ENCODE measurements at regions not wholly inside any gene's neighbourhood (a gene's known extent, or its start where the extent isn't known, plus 50 kb on each side); places are given as distances from the start of the nearest gene placed in this dataset.
"Not testable (repeated sequence)": the region's sequence is repeated elsewhere in the genome, so short reads cannot be mapped to it uniquely, and the experiment has no call there.

DNA sequence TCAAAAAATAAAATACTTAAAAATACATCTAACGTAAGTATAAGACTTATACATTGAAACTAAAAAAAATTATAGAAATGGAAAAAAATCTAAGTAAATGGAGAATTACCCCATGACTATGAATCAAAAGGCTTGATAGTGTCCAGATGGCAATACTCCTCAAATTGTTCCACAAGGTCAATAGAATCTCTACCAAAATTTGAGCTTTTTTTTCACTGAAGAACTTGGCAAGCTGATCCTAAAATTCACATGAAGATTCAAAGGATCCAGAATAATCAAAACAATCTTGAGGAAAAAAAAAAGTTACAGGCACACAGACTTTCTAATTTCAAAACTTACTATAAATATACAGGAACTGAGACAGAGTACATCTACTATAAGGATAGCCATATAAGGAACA lies 448.4 kb upstream of the CDH11 start:
- Histone ChIP-seq H3K4me3 (ENCODE audit: low read length) (no peak overlapping the region), H3K4me1 (ENCODE audit: control insufficient read depth, low read length) (no peaks in the 10 kb centered on the region), H4K20me1 (ENCODE audit: control insufficient read depth, insufficient read depth, low read depth, low read length) (no peaks in the 10 kb centered on the region), H3K9me2 (replicated peaks; ENCODE audit: control insufficient read depth, low read length) (no peaks in the 10 kb centered on the region), H3K9me3 (ENCODE audit: control insufficient read depth, insufficient read depth, low read length) (no peaks in the 10 kb centered on the region), H3K4me2 (ENCODE audit: low read length) (no peak overlapping the region), H3K36me3 (ENCODE audit: control insufficient read depth, low read length) (no peaks in the 10 kb centered on the region), H3K27me3 (ENCODE audit: control insufficient read depth, low read length) (no peaks in the 10 kb centered on the region), H3K27ac (ENCODE audit: low read depth, low read length) (no peak overlapping the region), H3K79me2 (ENCODE audit: control insufficient read depth, low read length) (no peaks in the 10 kb centered on the region), H3F3A (ENCODE audit: control insufficient read depth, insufficient read depth) (no peaks in the 10 kb centered on the region)
- TF ChIP-seq CTCF (IDR thresholded peaks at IDR 0.05; ENCODE audit: low read depth, low read length, poor library complexity, severe bottlenecking) (no peak), EZH2phosphoT487 (IDR thresholded peaks at IDR 0.05; ENCODE audit: borderline replicate concordance, low read length) (no peak)

DNA sequence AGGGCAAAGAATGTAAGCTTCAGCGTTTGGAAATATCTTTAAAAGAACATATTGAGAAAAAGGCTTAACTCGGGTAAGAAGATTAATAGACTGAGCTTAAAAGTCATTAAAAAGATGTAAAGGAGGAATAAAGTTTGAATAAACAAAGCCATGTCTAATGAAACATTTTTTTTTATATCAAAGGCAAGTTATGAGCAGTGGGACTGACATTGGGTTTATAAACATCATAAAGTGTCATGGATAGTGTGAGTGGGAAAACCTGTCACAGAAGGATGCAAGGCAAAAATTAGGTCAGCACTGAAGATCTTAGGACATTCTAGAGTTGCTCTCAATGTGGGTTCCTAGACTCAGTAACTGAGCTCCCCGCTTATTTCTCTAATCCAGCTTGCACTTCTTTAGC lies 438.0 kb upstream of the CDH11 start:
- Histone ChIP-seq H3K9me2 (replicated peaks; ENCODE audit: control insufficient read depth, low read length) (no peaks in the 10 kb centered on the region), H4K20me1 (ENCODE audit: control insufficient read depth, insufficient read depth, low read depth, low read length) (no peaks in the 10 kb centered on the region), H3K4me3 (ENCODE audit: low read length) (no peak overlapping the region), H3K4me1 (ENCODE audit: control insufficient read depth, low read length) (no peaks in the 10 kb centered on the region), H3K79me2 (ENCODE audit: control insufficient read depth, low read length) (no peaks in the 10 kb centered on the region), H3K36me3 (ENCODE audit: control insufficient read depth, low read length) (no peaks in the 10 kb centered on the region), H3K9me3 (ENCODE audit: control insufficient read depth, insufficient read depth, low read length) (no peaks in the 10 kb centered on the region), H3K27ac (ENCODE audit: low read depth, low read length) (no peak overlapping the region), H3K27me3 (ENCODE audit: control insufficient read depth, low read length) (no peaks in the 10 kb centered on the region), H3F3A (ENCODE audit: control insufficient read depth, insufficient read depth) (no peaks in the 10 kb centered on the region), H3K4me2 (ENCODE audit: low read length) (no peak overlapping the region)
- TF ChIP-seq EZH2phosphoT487 (IDR thresholded peaks at IDR 0.05; ENCODE audit: borderline replicate concordance, low read length) (no peak), CTCF (IDR thresholded peaks at IDR 0.05; ENCODE audit: low read depth, low read length, poor library complexity, severe bottlenecking) (no peak)

GRCh38 chr16:65549689-65550088 lies 427.8 kb upstream of the CDH11 start:
- H3K9me2 ChIP-seq (replicated peaks; ENCODE audit: control insufficient read depth, low read length); H3K4me2 ChIP-seq (ENCODE audit: low read length); H3K4me1 ChIP-seq (ENCODE audit: control insufficient read depth, low read length); H3K36me3 ChIP-seq (ENCODE audit: control insufficient read depth, low read length); H3K9me3 ChIP-seq (ENCODE audit: control insufficient read depth, insufficient read depth, low read length); H3K4me3 ChIP-seq (ENCODE audit: low read length); H4K20me1 ChIP-seq (ENCODE audit: control insufficient read depth, insufficient read depth, low read depth, low read length); H3K79me2 ChIP-seq (ENCODE audit: control insufficient read depth, low read length); H3F3A ChIP-seq (ENCODE audit: control insufficient read depth, insufficient read depth); H3K27me3 ChIP-seq (ENCODE audit: control insufficient read depth, low read length); H3K27ac ChIP-seq (ENCODE audit: low read depth, low read length): not testable (repeated sequence)

GRCh38 chr16:65548470-65548869 lies 426.6 kb upstream of the CDH11 start:
- H3K27ac ChIP-seq (ENCODE audit: low read depth, low read length) = no peak overlapping the region
- no peak overlapping the region for H3K4me2 ChIP-seq (ENCODE audit: low read length)

More at GRCh38 chr16:65548470-65548869, 426.6 kb upstream of the CDH11 start:
- Histone ChIP-seq H3F3A (ENCODE audit: control insufficient read depth, insufficient read depth) (no peaks in the 10 kb centered on the region), H3K4me3 (ENCODE audit: low read length) (no peak overlapping the region), H3K27me3 (ENCODE audit: control insufficient read depth, low read length) (no peaks in the 10 kb centered on the region), H3K9me2 (replicated peaks; ENCODE audit: control insufficient read depth, low read length) (no peaks in the 10 kb centered on the region), H3K79me2 (ENCODE audit: control insufficient read depth, low read length) (no peaks in the 10 kb centered on the region), H3K36me3 (ENCODE audit: control insufficient read depth, low read length) (no peaks in the 10 kb centered on the region), H3K9me3 (ENCODE audit: control insufficient read depth, insufficient read depth, low read length) (no peaks in the 10 kb centered on the region), H4K20me1 (ENCODE audit: control insufficient read depth, insufficient read depth, low read depth, low read length) (no peaks in the 10 kb centered on the region), H3K4me1 (ENCODE audit: control insufficient read depth, low read length) (no peaks in the 10 kb centered on the region)
- TF ChIP-seq EZH2phosphoT487 (IDR thresholded peaks at IDR 0.05; ENCODE audit: borderline replicate concordance, low read length) = no peak
- TF ChIP-seq CTCF (IDR thresholded peaks at IDR 0.05; ENCODE audit: low read depth, low read length, poor library complexity, severe bottlenecking) = no peak

Measured in DOHH2 (cell line).